A549 (cell line): ENCODE measurements at regions not wholly inside any gene's neighbourhood (a gene's known extent, or its start where the extent isn't known, plus 50 kb on each side); places are given as distances from the start of the nearest gene placed in this dataset.

Experiments
- ATAC-seq, 2 experiments: fragments of 200-7000 bp in 1 of 2; fragments of >200 bp in 1 of 2; cut with Nextera tagmentation in 1 of 2; cut with Tn5 transposase in 1 of 2; 3 replicates each; pipeline versions ENCODE4 v1.8.0 to v1.9.1; 2018 to 2020; ENCODE audit warnings: mild to moderate bottlenecking in 1 of 2, moderate library complexity in 1 of 2
- CTCF ChIA-PET: fragments of 300-600 bp; sonication (Branson Sonifier 250); formaldehyde crosslinking; extraction: SDS; loops from one replicate; lab custom pipeline; 2021; ENCODE audit warnings: antibody characterized with exemption, inconsistent platforms; lab: Yijun Ruan, JAX
- POLR2A ChIA-PET: fragments of 350-600 bp; formaldehyde crosslinking; extraction: SDS; loops from one replicate; lab custom pipeline; 2021; ENCODE audit warnings: antibody characterized with exemption, inconsistent platforms; lab: Yijun Ruan, JAX
- DNase-seq, 2 experiments: peaks; one replicate each; pipeline versions ENCODE4 v3.0.0 to v3.0.0-alpha.2; 2011 to 2016; ENCODE audit warnings: low read depth in 1 of 2, low spot score in 1 of 2
- FAIRE-seq: peaks from 2 replicates; lab custom pipeline; 2011; peaks lifted over from hg19 to GRCh38; lab: Jason Lieb, UNC
- H3K27ac ChIP-seq, 2 experiments: fragments of >200 bp; sonication (Bioruptor Twin); formaldehyde crosslinking; 3 replicates each; pipeline ENCODE4 v1.5.1; 2016 to 2017
- H3K4me1 ChIP-seq: fragments of >200 bp; sonication (Bioruptor Twin); formaldehyde crosslinking; 3 replicates; pipeline ENCODE4 v1.6.1; 2016
- H3K4me2 ChIP-seq: fragments of >200 bp; sonication (Bioruptor Twin); formaldehyde crosslinking; 3 replicates; pipeline ENCODE4 v1.6.1; 2016
- H3K4me3 ChIP-seq: fragments of >200 bp; sonication (Bioruptor Twin); formaldehyde crosslinking; 3 replicates; pipeline ENCODE4 v1.5.1; 2016
- H3K9me3 ChIP-seq: fragments of >200 bp; sonication (Bioruptor Twin); formaldehyde crosslinking; 3 replicates; pipeline ENCODE4 v1.6.1; 2016
- ATOH8 ChIP-seq: fragments of 250-450 bp; sonication (Bioruptor Pico); IDR thresholded peaks from 2 replicates; pipeline ENCODE4 v1.5.0; 2020; ENCODE audit warnings: low read depth, mild to moderate bottlenecking, moderate library complexity
- CBX8 ChIP-seq: fragments of 200-600 bp; sonication (generic); IDR thresholded peaks from 2 replicates; pipeline ENCODE4 v1.6.1; 2016
- CHD2 ChIP-seq: fragments of 150-350 bp; IDR thresholded peaks from 2 replicates; pipeline ENCODE4 v1.6.1; 2014; ENCODE audit warnings: low read length; ENCODE audit not compliant: partially characterized antibody
- EHF ChIP-seq: fragments of 250-450 bp; sonication (Bioruptor Pico); IDR thresholded peaks from 2 replicates; pipeline ENCODE4 v1.5.0; 2020; ENCODE audit warnings: mild to moderate bottlenecking
- ELK1 ChIP-seq: fragments of 150-350 bp; IDR thresholded peaks from 2 replicates; pipeline ENCODE4 v1.6.1; 2014; ENCODE audit warnings: low read depth, mild to moderate bottlenecking, low read length
- ESRRA ChIP-seq: fragments of 150-350 bp; IDR thresholded peaks from 2 replicates; pipeline ENCODE4 v1.6.1; 2014; ENCODE audit warnings: mild to moderate bottlenecking, low read length, borderline replicate concordance
- FOSB ChIP-seq: fragments of 250-450 bp; sonication (Bioruptor Pico); IDR thresholded peaks from 2 replicates; pipeline ENCODE4 v1.5.0; 2020; ENCODE audit warnings: mild to moderate bottlenecking, moderate library complexity
- HOXB13 ChIP-seq: fragments of 250-450 bp; sonication (Bioruptor Pico); IDR thresholded peaks from 2 replicates; pipeline ENCODE4 v1.5.0; 2020; ENCODE audit warnings: low read depth, mild to moderate bottlenecking, moderate library complexity
- KDM1A ChIP-seq: fragments of 200-600 bp; sonication (generic); IDR thresholded peaks from 2 replicates; pipeline ENCODE4 v1.6.1; 2016; ENCODE audit warnings: low read depth, mild to moderate bottlenecking
- MAX ChIP-seq: IDR thresholded peaks from 2 replicates; pipeline ENCODE4 v1.6.1; 2012
- MAZ ChIP-seq: fragments of 150-350 bp; IDR thresholded peaks from 2 replicates; pipeline ENCODE4 v1.6.1; 2014; ENCODE audit warnings: antibody characterized with exemption, low read depth, low read length, borderline replicate concordance
- POLR2A ChIP-seq: IDR thresholded peaks from 2 replicates; pipeline ENCODE4 v1.6.1; 2012; ENCODE audit warnings: mild to moderate bottlenecking, low read length
- RCOR1 ChIP-seq: fragments of 150-350 bp; IDR thresholded peaks from 2 replicates; pipeline ENCODE4 v1.6.1; 2014; ENCODE audit warnings: antibody characterized with exemption, low read length, low read depth
- REST ChIP-seq: fragments of 200-600 bp; sonication (generic); IDR thresholded peaks from 2 replicates; pipeline ENCODE4 v1.6.1; 2016; ENCODE audit warnings: antibody characterized with exemption, mild to moderate bottlenecking, moderate library complexity
- RFX5 ChIP-seq: fragments of 450-650 bp; IDR thresholded peaks from 2 replicates; pipeline ENCODE4 v1.7.1; 2014; ENCODE audit warnings: antibody characterized with exemption, mild to moderate bottlenecking, moderate library complexity
- TFCP2L1 ChIP-seq: fragments of 250-450 bp; sonication (Bioruptor Pico); IDR thresholded peaks from 2 replicates; pipeline ENCODE4 v1.5.0; 2021; ENCODE audit warnings: mild to moderate bottlenecking
- USF2 ChIP-seq: fragments of 450-650 bp; IDR thresholded peaks from 2 replicates; pipeline ENCODE4 v1.6.1; 2014; ENCODE audit warnings: antibody characterized with exemption
- ZFP36 ChIP-seq: fragments of 450-650 bp; IDR thresholded peaks from 2 replicates; pipeline ENCODE4 v1.6.1; 2014; ENCODE audit warnings: borderline replicate concordance; ENCODE audit not compliant: partially characterized antibody
- ZNF302 ChIP-seq: fragments of 250-450 bp; sonication (Bioruptor Pico); IDR thresholded peaks from 2 replicates; pipeline ENCODE4 v1.9.0; 2021; ENCODE audit warnings: inconsistent platforms, mild to moderate bottlenecking, moderate library complexity
- WGBS: methylation state at CpG from one replicate; pipeline ENCODE4 v1.1.6; 2017; ENCODE audit errors: missing lambda C conversion rate; 5-methylcytosine and 5-hydroxymethylcytosine counted together

- Histone ChIP-seq H3K9me3 (no peaks in the 10 kb centered on the region), H3K4me3 (no peak overlapping the region), H3K27ac (no peak overlapping the region), H3K4me1 (peaks cover 15% of the 10 kb centered on the region)
- no peak for DNase-seq
- TF ChIP-seq REST (no peak), MAX (no peak), ZNF302 (CRISPR knock-in tag) (no peak), ZFP36 (no peak), CBX8 (no peak), ESRRA (no peak), TFCP2L1 (CRISPR knock-in tag) (no peak), ELK1 (no peak), FOSB (CRISPR knock-in tag) (no peak), CHD2 (no peak), ATOH8 (CRISPR knock-in tag) (no peak), HOXB13 (CRISPR knock-in tag) (no peak)
- TF ChIP-seq, all 56 proteins: peak for 0
- FAIRE-seq = no peak
- no peak for ATAC-seq
- 70% methylated on average over 5 of the region's 5 CpGs for WGBS
- H3K4me2 ChIP-seq = no peak overlapping the region
- ChIA-PET CTCF (no interaction called here), POLR2A (no interaction called here)
These were observed 642.7 kb downstream of the IPMK start for GRCh38 chr10:57624856-57625592.

- 92% methylated on average over 1 of the region's 1 CpG for WGBS
- no peak overlapping the region for H3K4me2 ChIP-seq
- H3K27ac ChIP-seq = no peak overlapping the region
- peaks cover 11% of the 10 kb centered on the region for H3K4me1 ChIP-seq
- FAIRE-seq (no peak), DNase-seq (peak in 1 of 2 experiments; percentile 4), ATAC-seq (no peak)
- TF ChIP-seq RFX5 (no peak), HOXB13 (CRISPR knock-in tag) (no peak), POLR2A (no peak), REST (no peak), USF2 (no peak), ZNF302 (CRISPR knock-in tag) (no peak), EHF (CRISPR knock-in tag) (no peak), MAX (no peak), MAZ (no peak), TFCP2L1 (CRISPR knock-in tag) (no peak), ATOH8 (CRISPR knock-in tag) (no peak), KDM1A (no peak), RCOR1 (no peak)
- H3K9me3 ChIP-seq = no peaks in the 10 kb centered on the region
- H3K4me3 ChIP-seq = no peak overlapping the region
- ChIA-PET CTCF (no interaction called here), POLR2A (no interaction called here)
These were observed 643.6 kb downstream of the IPMK start for GRCh38 chr10:57624066-57624465.
